ENCODE measurements at regions not wholly inside any gene's neighbourhood (a gene's known extent, or its start where the extent isn't known, plus 50 kb on each side); places are given as distances from the start of the nearest gene placed in this dataset.

- TF ChIP-seq POLR2A (IDR thresholded peaks at IDR 0.05; ENCODE audit: low read depth, low read length) (no peak), POLR2AphosphoS5 (IDR thresholded peaks at IDR 0.05; ENCODE audit: low read depth, low read length) (no peak)
Measured at GRCh38 chr4:184885602-184886001, 59.8 kb upstream of the ACSL1 start.

Data from GM12892 (cell line).